ENCODE measurements at regions not wholly inside any gene's neighbourhood (a gene's known extent, or its start where the extent isn't known, plus 50 kb on each side); places are given as distances from the start of the nearest gene placed in this dataset.

DNA sequence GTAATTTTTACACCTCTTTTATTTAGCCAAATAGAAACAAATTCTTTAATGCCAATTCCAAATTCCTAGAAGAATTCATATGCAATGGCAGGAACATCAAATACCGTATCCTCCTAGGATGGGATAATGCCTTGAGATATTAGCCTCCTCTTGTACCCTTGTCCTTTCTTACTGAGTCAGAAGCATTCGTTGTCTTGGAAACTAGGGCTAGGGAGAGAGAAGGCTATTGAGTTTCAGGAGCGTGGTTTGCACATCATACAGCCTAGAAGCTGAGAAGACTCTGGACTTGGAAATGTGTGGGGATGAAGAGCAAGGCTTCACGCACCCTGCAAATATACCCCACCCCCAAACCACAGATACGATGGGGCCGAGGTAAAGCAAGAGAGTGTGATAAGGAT is 300.7 kb downstream of the SP3 start:
- TF ChIP-seq, protein P1, sequence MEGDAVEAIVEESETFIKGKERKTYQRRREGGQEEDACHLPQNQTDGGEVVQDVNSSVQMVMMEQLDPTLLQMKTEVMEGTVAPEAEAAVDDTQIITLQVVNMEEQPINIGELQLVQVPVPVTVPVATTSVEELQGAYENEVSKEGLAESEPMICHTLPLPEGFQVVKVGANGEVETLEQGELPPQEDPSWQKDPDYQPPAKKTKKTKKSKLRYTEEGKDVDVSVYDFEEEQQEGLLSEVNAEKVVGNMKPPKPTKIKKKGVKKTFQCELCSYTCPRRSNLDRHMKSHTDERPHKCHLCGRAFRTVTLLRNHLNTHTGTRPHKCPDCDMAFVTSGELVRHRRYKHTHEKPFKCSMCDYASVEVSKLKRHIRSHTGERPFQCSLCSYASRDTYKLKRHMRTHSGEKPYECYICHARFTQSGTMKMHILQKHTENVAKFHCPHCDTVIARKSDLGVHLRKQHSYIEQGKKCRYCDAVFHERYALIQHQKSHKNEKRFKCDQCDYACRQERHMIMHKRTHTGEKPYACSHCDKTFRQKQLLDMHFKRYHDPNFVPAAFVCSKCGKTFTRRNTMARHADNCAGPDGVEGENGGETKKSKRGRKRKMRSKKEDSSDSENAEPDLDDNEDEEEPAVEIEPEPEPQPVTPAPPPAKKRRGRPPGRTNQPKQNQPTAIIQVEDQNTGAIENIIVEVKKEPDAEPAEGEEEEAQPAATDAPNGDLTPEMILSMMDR (conservative IDR thresholded peaks at IDR 0.05; ENCODE audit: low read depth, low read length): no peak
- no peak for TF ChIP-seq EZH2 (IDR thresholded peaks at IDR 0.05; ENCODE audit: borderline replicate concordance, low read depth, low read length, poor library complexity, severe bottlenecking)

Data from A673 (cell line).